ENCODE measurements at regions not wholly inside any gene's neighbourhood (a gene's known extent, or its start where the extent isn't known, plus 50 kb on each side); places are given as distances from the start of the nearest gene placed in this dataset.

DNA sequence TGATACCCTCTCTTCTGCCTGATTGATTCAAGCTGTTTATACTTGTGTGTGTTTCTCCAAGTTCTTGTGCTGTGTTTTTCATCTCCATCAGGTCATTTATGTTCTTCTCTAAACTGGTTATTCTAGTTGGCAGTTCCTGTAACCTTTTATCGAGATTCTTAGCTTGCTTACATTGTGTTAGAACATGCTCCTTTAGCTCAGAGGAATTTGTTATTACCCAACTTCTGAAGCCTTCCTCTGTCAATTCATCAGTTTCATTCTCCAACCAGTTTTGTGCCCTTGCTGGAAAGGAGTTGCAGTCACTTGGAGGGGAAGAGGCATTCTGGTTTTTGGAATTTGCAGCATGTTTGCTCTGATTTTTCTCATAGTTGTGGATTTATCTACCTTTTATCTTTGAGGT lies 126.2 kb upstream of the FTMT start:
- TF ChIP-seq, protein P1, sequence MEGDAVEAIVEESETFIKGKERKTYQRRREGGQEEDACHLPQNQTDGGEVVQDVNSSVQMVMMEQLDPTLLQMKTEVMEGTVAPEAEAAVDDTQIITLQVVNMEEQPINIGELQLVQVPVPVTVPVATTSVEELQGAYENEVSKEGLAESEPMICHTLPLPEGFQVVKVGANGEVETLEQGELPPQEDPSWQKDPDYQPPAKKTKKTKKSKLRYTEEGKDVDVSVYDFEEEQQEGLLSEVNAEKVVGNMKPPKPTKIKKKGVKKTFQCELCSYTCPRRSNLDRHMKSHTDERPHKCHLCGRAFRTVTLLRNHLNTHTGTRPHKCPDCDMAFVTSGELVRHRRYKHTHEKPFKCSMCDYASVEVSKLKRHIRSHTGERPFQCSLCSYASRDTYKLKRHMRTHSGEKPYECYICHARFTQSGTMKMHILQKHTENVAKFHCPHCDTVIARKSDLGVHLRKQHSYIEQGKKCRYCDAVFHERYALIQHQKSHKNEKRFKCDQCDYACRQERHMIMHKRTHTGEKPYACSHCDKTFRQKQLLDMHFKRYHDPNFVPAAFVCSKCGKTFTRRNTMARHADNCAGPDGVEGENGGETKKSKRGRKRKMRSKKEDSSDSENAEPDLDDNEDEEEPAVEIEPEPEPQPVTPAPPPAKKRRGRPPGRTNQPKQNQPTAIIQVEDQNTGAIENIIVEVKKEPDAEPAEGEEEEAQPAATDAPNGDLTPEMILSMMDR (IDR thresholded peaks at IDR 0.05; ENCODE audit: insufficient read depth, low read length, poor library complexity, severe bottlenecking), result no peak
- no peak for TF ChIP-seq EZH2phosphoT487 (conservative IDR thresholded peaks at IDR 0.05; ENCODE audit: low read length)

Measured in SU-DHL-6 (cell line).